HG03039 (cell line): ENCODE measurements at regions not wholly inside any gene's neighbourhood (a gene's known extent, or its start where the extent isn't known, plus 50 kb on each side); places are given as distances from the start of the nearest gene placed in this dataset.

Experiments used
- ATAC-seq: cut with Tn5 transposase; IDR thresholded peaks from one replicate; pipeline ENCODE4 v1.9.1; 2021; ENCODE audit warnings: mild to moderate bottlenecking, moderate library complexity; ENCODE audit not compliant: unreplicated experiment

- no peak for ATAC-seq
These were observed 136.3 kb upstream of the GATA6 start for GRCh38 chr18:22033085-22033484.

DNA sequence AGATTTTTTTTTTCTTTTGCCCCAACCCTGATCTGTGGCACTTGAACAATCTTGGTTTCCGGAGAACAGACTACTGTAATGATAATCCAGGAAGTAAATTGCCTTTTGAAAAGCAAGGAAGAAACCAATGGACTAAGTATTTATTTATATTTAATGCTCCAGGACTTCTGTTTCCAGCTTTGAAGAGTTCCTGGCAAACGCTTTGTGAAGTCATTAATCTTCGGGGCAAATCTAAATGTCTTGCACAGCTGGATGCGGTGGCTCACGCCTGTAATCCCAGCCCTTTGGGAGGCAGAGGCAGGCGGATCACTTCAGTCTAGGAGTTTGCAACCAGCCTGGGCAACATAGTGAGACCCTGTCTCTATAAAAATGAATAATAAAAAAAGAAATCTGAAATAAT is 135.1 kb upstream of the GATA6 start:
- ATAC-seq: no peak

GRCh38 chr18:22040533-22040932 is 128.9 kb upstream of the GATA6 start:
- no peak for ATAC-seq

GRCh38 chr18:22043837-22044236 is 125.6 kb upstream of the GATA6 start:
- no peak for ATAC-seq

- no peak for ATAC-seq
These were observed 124.7 kb upstream of the GATA6 start for GRCh38 chr18:22044474-22045220.

- no peak for ATAC-seq
These were observed 124.0 kb upstream of the GATA6 start for GRCh38 chr18:22045221-22045918.

- ATAC-seq: no peak
These were observed 122.9 kb upstream of the GATA6 start for GRCh38 chr18:22046473-22046872.

- no peak for ATAC-seq
These were observed 121.9 kb upstream of the GATA6 start for GRCh38 chr18:22047485-22047884.

DNA sequence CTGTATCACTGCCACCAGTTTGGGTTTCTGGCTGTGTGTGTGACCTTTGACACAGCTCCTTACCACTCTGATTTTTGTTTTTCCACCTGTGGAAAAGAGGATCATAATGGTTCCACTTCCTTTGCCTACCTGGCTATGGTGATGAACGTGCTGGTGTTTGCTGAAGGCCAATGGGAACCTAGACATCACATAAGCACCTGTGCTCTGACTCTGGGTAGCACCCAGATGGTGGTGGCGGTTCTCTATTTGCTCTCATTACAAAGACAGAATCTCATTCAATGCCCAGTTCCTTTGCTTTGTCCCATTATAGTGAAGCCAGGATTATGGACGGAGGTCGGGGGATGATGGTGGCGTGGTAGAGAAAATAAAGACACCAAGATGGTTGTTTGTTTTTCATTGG is 121.2 kb upstream of the GATA6 start:
- ATAC-seq: no peak

GRCh38 chr18:22048932-22049615 is 120.3 kb upstream of the GATA6 start:
- ATAC-seq: no peak

GRCh38 chr18:22052405-22053105 is 116.8 kb upstream of the GATA6 start:
- ATAC-seq: no peak

GRCh38 chr18:22055466-22056238 is 113.7 kb upstream of the GATA6 start:
- ATAC-seq: no peak

- ATAC-seq: no peak
These were observed 112.4 kb upstream of the GATA6 start for GRCh38 chr18:22056950-22057349.

GRCh38 chr18:22057908-22058527 is 111.4 kb upstream of the GATA6 start:
- no peak for ATAC-seq

GRCh38 chr18:22060361-22060760 is 109.0 kb upstream of the GATA6 start:
- ATAC-seq: no peak

DNA sequence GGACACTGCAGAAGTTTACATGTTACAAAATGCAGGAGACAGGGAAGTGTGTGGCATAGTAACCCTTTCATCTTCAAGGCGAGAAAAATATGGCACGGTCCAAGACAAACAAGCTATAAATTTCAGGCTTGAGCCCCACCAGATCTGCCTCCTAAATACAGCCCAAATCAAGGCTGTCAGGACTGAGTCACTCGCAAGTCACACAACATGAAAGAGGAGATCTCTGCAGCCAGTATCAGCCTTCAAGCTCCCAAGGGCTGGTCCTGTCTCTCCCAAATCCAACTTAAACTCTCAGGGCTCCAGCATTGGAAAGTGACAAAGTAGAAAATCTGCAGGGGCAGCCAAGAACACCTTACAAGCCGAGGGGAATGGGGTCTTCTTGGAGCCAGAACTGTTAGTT is 106.3 kb upstream of the GATA6 start:
- no peak for ATAC-seq

GRCh38 chr18:22063672-22064071 is 105.7 kb upstream of the GATA6 start:
- no peak for ATAC-seq

DNA sequence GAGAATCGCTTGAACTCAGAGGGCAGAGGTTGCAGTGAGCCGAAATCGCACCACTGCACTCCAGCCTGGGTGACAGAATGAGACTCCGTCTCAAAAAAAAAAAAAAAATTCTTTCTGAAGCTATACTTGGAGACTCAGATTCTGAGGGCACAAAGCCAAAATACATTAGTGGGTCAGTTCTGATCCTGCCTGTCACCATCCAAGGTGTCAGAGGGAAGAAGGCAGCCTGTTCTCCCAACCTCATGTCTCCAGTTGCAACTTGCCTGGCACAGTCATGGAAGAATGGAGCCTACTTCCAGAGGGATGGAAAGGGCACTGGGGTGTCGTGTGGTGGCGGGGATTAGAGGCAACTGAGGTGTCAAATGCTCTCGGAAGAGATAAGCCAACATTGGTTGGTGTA is 104.8 kb upstream of the GATA6 start:
- no peak for ATAC-seq

DNA sequence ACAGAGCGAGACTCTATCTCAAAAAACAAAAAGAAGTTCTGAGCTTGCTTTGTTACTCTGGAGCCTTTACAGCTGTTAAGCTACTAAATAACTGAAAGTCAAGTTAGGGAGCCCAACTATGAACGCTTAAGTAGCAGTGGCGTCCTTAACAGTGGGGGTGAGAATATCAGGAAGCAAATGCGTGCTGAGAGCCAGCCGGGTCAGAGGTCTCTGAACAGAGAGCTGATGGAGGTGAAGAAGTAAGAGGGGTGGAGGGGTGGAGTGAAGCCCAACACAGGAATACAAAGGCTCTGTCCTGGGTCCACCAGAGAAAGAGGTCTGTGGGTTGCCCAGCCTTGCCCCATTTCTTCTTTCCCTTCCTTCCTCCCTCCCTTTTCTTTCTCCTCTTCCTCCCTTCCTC is 104.1 kb upstream of the GATA6 start:
- no peak for ATAC-seq

DNA sequence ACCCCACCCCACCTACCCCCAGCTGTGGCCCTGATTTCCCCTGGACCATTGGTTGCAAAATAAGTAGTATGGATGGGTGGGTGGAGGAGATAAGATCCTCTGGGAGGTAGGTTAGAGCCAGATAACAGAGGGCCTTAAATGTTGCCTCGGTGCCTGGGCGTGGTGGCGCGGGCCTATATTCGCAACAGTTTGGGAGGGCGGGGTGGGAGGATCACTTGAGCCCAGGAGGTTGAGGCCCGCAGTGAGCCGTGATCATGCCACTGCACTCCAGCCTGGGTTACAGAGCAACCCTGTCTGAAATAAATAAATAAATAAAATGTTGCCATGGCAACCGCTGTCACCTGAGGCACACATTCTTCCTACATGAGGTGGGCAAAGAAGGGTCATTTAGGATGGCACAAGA is 103.3 kb upstream of the GATA6 start:
- no peak for ATAC-seq
